T-helper 1 cell treated with Interleukin-12 subunit alpha and Interleukin-12 subunit beta and Interleukin-4 antibody, amounts not matched to agents 30 μg/mL and 1 μg/mL, for 36 hours (primary cell): ENCODE measurements at regions not wholly inside any gene's neighbourhood (a gene's known extent, or its start where the extent isn't known, plus 50 kb on each side); places are given as distances from the start of the nearest gene placed in this dataset.

Experiments
- H3K27ac Mint-ChIP-seq: one replicate; pipeline ENCODE4 v1.8.0; 2021; ENCODE audit warnings: mild to moderate bottlenecking, mixed read lengths
- H3K27me3 Mint-ChIP-seq: one replicate; pipeline ENCODE4 v1.8.0; 2021; ENCODE audit warnings: low read depth, mixed read lengths
- H3K36me3 Mint-ChIP-seq: one replicate; pipeline ENCODE4 v1.8.0; 2021; ENCODE audit warnings: low read depth, mixed read lengths
- H3K4me1 Mint-ChIP-seq: one replicate; pipeline ENCODE4 v1.8.0; 2021; ENCODE audit warnings: low read depth, mixed read lengths
- H3K4me3 Mint-ChIP-seq: one replicate; pipeline ENCODE4 v1.8.0; 2021; ENCODE audit warnings: mild to moderate bottlenecking, moderate library complexity, mixed read lengths
- H3K9me3 Mint-ChIP-seq: one replicate; pipeline ENCODE4 v1.8.0; 2021; ENCODE audit warnings: mixed read lengths

GRCh38 chr7:67423065-67423464 is 426.4 kb downstream of the TYW1 start:
- Mint-ChIP-seq H3K27me3 (no peaks in the 10 kb centered on the region), H3K36me3 (no peaks in the 10 kb centered on the region), H3K4me3 (no peak overlapping the region), H3K4me1 (no peaks in the 10 kb centered on the region), H3K27ac (no peak overlapping the region), H3K9me3 (peaks cover 8% of the 10 kb centered on the region)

DNA sequence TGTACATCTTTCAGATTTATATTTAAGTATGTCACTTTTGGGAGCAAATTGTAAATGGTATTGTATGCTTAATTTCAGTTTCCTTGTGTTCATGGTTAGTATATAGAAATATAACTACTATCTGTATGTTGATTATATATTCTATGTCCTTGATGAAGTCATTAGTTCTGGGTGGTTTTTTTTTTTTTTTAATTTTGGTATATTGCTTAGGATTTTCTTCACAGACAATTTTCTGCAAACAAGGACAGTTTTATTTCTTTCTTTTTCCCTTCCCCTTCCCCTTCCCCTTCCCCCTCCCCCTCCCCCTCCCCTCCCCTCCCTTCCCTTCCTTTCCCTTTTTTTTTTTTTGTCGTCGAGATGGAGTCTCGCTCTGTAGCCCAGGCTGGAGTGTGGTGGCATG is 430.0 kb downstream of the TYW1 start:
- Mint-ChIP-seq H3K27me3 (no peaks in the 10 kb centered on the region), H3K4me3 (no peak overlapping the region), H3K36me3 (no peaks in the 10 kb centered on the region), H3K27ac (no peak overlapping the region), H3K9me3 (peaks cover 8% of the 10 kb centered on the region), H3K4me1 (no peaks in the 10 kb centered on the region)

DNA sequence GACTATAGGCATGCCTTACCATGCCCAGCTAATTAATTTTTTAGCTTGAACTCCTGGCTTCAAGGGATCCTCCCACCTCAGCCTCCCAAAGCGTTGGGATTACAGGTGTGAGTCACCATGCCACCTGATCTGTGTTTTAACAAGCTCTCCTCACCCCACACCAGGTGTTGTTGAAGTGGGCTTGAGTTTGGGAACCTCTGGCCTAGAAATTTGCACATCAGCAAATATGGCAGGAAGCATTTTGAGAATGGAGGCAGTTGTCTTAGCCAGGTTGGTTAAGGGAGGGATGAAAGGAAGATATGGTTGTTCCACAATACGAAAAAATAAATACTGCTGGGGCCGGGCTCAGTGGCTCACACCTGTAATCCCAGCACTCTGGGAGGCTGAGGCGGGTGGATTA is 433.1 kb downstream of the TYW1 start:
- Mint-ChIP-seq H3K4me1 (no peaks in the 10 kb centered on the region), H3K9me3 (peaks cover 20% of the 10 kb centered on the region), H3K4me3 (no peak overlapping the region), H3K36me3 (no peaks in the 10 kb centered on the region), H3K27me3 (no peaks in the 10 kb centered on the region), H3K27ac (no peak overlapping the region)

DNA sequence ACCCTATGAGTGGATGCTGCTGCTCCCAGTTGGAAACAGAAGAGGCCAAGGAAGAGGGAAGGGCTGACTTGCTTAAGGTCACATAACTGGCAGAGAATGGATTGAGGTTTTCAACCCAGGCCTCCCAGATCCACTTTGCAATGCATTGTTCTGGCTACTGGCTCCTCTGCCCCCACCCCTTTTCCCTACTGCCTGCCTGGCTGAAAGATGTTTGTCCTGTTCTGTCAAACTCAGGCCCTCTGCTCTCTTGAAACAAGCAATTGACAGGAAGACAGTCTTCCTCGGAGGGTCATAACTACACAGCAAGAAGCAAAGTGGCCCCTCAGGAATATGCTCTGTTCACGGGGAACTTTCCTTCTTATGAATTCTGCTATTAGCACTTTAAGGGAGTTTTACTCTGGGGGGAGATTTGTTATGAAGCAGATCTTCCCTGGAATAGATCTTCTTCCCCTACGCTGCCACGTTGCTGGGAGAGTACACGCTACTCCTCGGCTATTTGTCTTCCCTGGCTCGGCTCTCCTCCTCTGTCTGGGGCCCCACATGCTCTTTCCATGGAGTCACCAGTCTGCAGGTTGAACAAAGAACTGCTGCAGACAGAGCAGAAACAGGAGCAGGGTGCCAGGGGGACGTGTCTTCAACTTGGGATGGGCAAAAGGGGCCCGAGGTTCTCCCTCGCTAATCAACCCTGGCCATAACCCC is 436.1 kb downstream of the TYW1 start:
- Mint-ChIP-seq H3K4me1 (no peaks in the 10 kb centered on the region), H3K9me3 (peaks cover 21% of the 10 kb centered on the region), H3K4me3 (no peak overlapping the region), H3K27ac (no peak overlapping the region), H3K27me3 (no peaks in the 10 kb centered on the region), H3K36me3 (no peaks in the 10 kb centered on the region)

GRCh38 chr7:67435894-67436535 is 439.4 kb downstream of the TYW1 start:
- no peaks in the 10 kb centered on the region for H3K27me3 Mint-ChIP-seq
- H3K27ac Mint-ChIP-seq: no peak overlapping the region
- H3K36me3 Mint-ChIP-seq: no peaks in the 10 kb centered on the region
- no peak overlapping the region for H3K4me3 Mint-ChIP-seq
- peaks cover 23% of the 10 kb centered on the region for H3K9me3 Mint-ChIP-seq
- no peaks in the 10 kb centered on the region for H3K4me1 Mint-ChIP-seq

DNA sequence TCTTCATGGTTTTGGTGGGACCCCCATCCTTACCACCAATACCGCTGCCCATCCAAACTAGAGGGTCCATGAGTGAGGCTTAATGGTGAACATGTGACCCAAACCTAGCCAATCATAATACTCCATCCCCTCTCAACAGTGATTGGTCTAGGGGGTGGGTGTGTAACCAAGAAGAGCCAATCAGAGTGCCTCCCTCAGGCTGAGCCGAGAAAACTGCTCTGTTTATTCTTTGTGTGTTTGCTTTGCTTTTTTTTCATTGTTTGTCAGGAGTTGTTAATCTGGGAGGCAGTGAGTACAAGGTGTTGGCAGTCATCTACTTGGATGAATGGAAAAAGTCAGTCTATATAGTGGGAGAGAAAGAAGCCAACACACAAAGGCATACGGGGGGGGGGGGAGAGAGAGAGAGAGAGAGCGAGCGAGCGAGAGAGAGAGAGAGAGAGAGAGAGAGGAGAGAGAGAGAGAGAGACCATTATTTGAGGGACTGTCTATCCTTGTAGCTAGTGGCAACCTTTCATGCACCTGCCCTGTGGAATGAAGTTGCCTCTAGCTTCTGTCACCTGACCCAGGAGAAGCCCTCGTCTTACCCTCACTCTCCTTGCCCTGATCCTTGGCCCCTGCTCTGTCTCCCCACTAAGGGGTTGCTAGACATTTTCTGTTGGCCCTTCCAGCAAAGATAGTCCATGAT is 441.7 kb downstream of the TYW1 start:
- H3K4me1 Mint-ChIP-seq: no peaks in the 10 kb centered on the region
- no peak overlapping the region for H3K4me3 Mint-ChIP-seq
- peaks cover 16% of the 10 kb centered on the region for H3K9me3 Mint-ChIP-seq
- no peak overlapping the region for H3K27ac Mint-ChIP-seq
- H3K27me3 Mint-ChIP-seq: no peaks in the 10 kb centered on the region
- H3K36me3 Mint-ChIP-seq: no peaks in the 10 kb centered on the region

- Mint-ChIP-seq H3K36me3 (no peaks in the 10 kb centered on the region), H3K27me3 (no peaks in the 10 kb centered on the region), H3K27ac (no peak overlapping the region), H3K4me3 (no peak overlapping the region), H3K4me1 (no peaks in the 10 kb centered on the region), H3K9me3 (peaks cover 11% of the 10 kb centered on the region)
Measured at GRCh38 chr7:67438913-67439505, 442.4 kb downstream of the TYW1 start.

DNA sequence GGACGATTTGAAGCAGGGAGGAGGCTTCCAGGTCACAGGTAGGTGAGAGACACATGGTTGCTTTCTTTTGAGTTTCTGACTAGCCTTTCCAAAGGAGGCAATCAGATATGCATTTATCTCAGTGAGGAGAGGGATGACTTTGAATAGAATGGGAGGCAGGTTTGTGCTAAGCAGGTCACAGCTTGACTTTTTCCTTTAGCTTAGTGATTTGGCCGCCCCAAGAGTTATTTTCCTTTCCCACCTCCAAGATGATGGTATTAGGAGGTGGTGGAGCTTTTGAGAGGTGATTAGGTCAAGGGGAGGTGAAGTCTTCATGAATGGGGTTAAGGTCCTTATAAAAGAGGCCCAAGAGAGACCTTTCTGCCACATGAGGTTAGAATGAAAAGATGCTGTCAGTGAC is 443.7 kb downstream of the TYW1 start:
- Mint-ChIP-seq H3K9me3 (peaks cover 11% of the 10 kb centered on the region), H3K36me3 (no peaks in the 10 kb centered on the region), H3K4me3 (no peak overlapping the region), H3K4me1 (no peaks in the 10 kb centered on the region), H3K27ac (no peak overlapping the region), H3K27me3 (no peaks in the 10 kb centered on the region)

DNA sequence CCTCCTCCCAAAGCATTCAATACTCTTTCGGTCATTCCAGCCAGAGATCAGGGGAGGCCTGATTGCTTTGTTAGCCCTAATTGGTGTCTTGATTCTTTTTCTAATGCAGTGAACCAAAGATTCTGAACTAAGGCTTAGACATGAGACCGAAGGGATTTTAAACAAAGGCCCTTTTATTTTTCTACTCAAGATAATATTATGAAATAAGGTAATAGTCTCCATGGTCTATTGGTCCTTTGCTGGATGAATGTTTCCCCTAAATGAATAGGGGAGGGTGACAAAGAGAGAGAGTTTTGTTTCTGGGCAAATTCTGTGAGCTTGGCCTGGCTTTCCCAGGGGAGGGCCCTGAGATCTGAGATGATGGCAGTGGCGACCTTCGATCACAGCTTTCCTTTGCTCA is 449.1 kb downstream of the TYW1 start:
- H3K4me1 Mint-ChIP-seq: no peaks in the 10 kb centered on the region
- no peaks in the 10 kb centered on the region for H3K9me3 Mint-ChIP-seq
- H3K27me3 Mint-ChIP-seq: no peaks in the 10 kb centered on the region

GRCh38 chr7:67447297-67447696 is 450.7 kb downstream of the TYW1 start:
- Mint-ChIP-seq H3K9me3 (peaks cover 10% of the 10 kb centered on the region), H3K27ac (no peak overlapping the region), H3K36me3 (no peaks in the 10 kb centered on the region), H3K27me3 (no peaks in the 10 kb centered on the region), H3K4me1 (no peaks in the 10 kb centered on the region), H3K4me3 (no peak overlapping the region)

More for the DNA sequence above, 449.1 kb downstream of the TYW1 start:
- Mint-ChIP-seq H3K4me3 (no peak overlapping the region), H3K27ac (no peak overlapping the region), H3K36me3 (no peaks in the 10 kb centered on the region)

DNA sequence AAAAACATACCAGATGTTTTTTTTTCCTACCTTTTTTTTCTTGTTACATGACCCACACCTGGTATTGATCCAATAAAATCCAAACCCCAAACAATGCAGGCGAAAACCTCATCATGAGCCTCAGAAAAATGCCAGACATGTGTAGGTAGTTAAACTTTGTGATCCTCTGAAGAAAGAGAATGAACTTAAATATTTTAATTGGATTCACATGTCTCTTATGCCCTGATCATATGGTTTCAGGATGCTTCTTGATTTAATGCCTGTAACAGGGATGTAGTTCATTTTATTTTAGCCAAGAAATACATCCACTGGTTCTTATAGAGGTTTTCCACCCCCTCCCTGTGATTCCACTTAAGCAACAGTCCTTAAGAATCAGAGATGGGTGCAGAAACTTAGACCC is 451.6 kb downstream of the TYW1 start:
- H3K27ac Mint-ChIP-seq: no peak overlapping the region
- H3K9me3 Mint-ChIP-seq: peaks cover 15% of the 10 kb centered on the region
- H3K4me1 Mint-ChIP-seq: no peaks in the 10 kb centered on the region
- H3K4me3 Mint-ChIP-seq: no peak overlapping the region
- H3K36me3 Mint-ChIP-seq: no peaks in the 10 kb centered on the region
- H3K27me3 Mint-ChIP-seq: no peaks in the 10 kb centered on the region

GRCh38 chr7:67450171-67450570 is 453.5 kb downstream of the TYW1 start:
- H3K4me3 Mint-ChIP-seq: no peak overlapping the region
- H3K4me1 Mint-ChIP-seq: no peaks in the 10 kb centered on the region
- no peak overlapping the region for H3K27ac Mint-ChIP-seq
- no peaks in the 10 kb centered on the region for H3K27me3 Mint-ChIP-seq
- H3K36me3 Mint-ChIP-seq: no peaks in the 10 kb centered on the region
- peaks cover 15% of the 10 kb centered on the region for H3K9me3 Mint-ChIP-seq

- no peaks in the 10 kb centered on the region for H3K4me1 Mint-ChIP-seq
- no peak overlapping the region for H3K4me3 Mint-ChIP-seq
- no peaks in the 10 kb centered on the region for H3K36me3 Mint-ChIP-seq
- no peak overlapping the region for H3K27ac Mint-ChIP-seq
- no peaks in the 10 kb centered on the region for H3K27me3 Mint-ChIP-seq
- H3K9me3 Mint-ChIP-seq: peaks cover 15% of the 10 kb centered on the region
Measured at GRCh38 chr7:67451306-67451705, 454.7 kb downstream of the TYW1 start.

DNA sequence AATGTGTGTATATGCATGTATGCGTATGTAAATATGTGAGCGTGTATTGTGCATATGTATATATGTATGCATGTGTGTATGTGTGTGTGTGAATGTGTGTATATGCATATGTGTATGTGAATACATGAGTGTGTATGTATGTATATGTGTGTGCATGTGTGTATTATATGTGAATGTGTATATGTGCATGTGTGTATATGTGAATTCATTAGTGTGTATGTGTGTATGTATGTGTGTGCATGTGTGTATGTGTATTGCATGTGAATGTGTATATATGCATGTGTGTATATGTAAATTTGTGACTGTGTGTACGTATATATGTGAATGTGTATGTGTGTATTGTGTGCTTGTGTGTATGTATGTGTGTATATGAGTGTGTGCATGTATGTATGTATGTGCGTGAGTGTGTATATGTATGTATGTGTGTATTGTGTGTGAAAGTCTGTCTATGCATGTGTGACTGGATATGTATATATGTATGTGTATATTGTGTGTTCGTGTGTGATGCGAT is 455.9 kb downstream of the TYW1 start:
- Mint-ChIP-seq H3K9me3 (peaks cover 15% of the 10 kb centered on the region), H3K27me3 (no peaks in the 10 kb centered on the region), H3K36me3 (no peaks in the 10 kb centered on the region), H3K27ac (no peak overlapping the region), H3K4me1 (no peaks in the 10 kb centered on the region), H3K4me3 (no peak overlapping the region)
